ENCODE measurements at regions not wholly inside any gene's neighbourhood (a gene's known extent, or its start where the extent isn't known, plus 50 kb on each side); places are given as distances from the start of the nearest gene placed in this dataset.

GRCh38 chr7:94324380-94325121, 70.1 kb upstream of the COL1A2 start:
- DNase-seq = no peak

GRCh38 chr7:94325122-94325475, 69.6 kb upstream of the COL1A2 start:
- DNase-seq = no peak

DNA sequence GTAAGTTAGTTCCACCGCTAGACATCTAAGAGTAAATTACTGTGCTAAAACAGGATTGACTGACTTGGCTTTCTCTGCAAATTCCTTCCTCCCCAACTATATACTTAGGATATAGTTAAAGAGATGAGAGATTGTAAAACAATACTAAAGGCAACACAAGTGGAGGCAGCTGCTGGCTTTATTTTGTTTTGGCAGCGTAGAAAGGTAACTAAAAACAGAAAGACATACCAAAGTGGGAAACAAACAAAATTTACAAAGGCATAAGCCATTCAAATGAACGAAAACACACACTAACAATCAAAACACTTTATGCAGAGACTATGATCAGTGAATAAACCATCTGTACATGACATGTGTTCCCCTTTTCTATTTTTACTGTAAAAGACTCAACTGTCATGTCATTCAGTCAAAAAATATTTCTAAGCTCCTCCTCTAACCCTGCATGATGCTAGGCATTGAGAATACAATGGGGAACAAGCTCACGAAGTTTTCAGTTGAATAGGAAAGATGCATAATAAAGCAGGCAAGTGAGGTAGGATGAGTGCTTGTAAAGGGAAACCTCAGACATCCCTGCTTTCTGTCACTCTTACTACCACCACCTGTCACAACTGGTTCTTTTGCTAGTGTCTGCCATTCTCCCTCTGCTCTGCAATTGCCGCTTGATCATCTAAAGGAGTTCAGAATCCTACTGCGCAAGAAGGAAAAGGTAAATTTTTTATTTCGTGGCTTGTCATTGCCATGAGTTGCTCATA, 64.2 kb upstream of the COL1A2 start:
- DNase-seq = no peak

DNA sequence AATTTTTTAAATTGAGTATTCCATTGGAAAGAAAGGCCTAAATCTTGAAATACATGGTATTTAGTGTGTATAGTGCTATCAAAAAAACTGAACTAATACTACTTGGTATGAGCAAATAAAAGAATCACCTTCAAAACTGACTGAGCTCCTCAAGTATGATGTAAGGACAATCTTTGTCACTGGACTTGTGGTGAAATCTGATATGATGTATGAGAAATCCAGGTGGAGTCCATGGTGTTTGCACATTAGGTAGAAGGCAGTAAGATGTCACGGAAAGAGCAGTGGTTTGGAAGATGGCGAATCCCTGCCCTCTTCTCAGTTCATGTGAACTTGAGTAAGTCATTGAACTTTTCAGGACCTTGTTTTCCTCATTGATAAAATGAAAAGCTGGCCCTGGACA, 62.1 kb upstream of the COL1A2 start:
- no peak for DNase-seq

DNA sequence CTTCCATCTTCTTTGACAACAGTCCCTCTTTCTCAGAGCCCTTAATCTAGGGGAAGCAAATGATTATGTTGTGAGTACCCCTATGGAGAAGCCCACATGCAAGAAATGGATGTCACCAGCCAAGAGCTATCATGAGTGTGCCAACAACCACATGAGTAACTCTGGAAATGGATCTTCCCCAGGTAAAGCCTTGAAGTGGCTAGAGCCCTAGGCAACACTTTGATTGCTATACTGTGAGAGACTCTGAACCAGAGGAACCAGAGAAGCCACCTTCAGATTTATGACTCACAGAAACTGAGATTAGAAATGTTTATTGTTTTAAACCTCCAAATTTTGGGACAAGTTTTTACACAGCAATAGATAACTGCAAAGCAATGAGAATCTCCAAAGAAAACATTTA, 60.9 kb upstream of the COL1A2 start:
- DNase-seq = no peak

- DNase-seq = no peak
Observed at GRCh38 chr7:94335586-94335985, 59.1 kb upstream of the COL1A2 start.

DNA sequence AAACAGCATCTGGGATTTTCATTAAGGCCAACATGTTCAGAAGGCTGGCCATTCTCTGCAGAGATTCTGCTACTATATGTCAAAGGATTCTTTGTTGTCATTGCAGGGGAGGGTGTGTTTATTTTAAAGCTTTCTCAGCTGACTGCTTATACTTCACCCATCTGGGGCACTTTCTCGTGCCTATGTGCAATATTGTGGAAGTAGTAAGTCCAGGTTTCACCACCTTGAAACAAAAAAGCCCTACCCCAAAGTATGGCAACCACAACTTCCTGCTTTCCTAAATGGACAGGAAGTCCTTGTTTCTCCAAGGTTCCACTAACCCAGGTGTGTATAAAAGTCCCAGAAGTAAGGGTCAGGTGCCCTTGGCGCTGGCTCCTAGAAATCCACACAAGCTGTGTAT, 58.7 kb upstream of the COL1A2 start:
- DNase-seq = no peak

DNA sequence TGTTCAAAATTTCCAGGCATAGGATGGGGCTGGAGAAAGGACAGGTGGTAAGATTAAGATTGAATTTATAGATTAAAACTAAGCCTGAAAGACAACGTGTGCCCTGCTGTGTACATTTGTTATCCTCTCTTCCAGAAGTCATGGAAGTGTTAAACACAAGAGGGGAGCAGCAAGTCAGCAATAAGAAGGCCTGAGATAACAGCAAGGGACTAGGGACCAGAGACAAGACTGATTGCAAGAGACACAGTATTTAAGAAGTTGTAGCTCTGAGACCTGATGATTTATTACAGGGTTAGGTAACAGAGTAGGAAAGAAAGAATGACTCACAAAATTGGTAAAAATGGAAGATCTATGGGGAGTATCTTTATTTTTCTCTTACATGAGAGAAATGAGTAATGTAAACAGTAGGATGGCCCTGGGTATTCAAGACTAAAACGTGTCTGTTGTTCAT, 55.7 kb upstream of the COL1A2 start:
- no peak for DNase-seq

GRCh38 chr7:94344826-94345225, 49.9 kb upstream of the COL1A2 start:
- no peak for DNase-seq
